Spleen (tissue), 7 donors: ENCODE measurements at regions not wholly inside any gene's neighbourhood (a gene's known extent, or its start where the extent isn't known, plus 50 kb on each side); places are given as distances from the start of the nearest gene placed in this dataset.

Experiments used
- CTCF ChIP-seq, 11 experiments: fragments of 200-600 bp in 7 of 11; fragments of 450-650 bp in 4 of 11; sonication (generic) in 4 of 11; IDR thresholded peaks in 8 of 11; conservative IDR thresholded peaks in 3 of 11; 1 replicate in 7 of 11; 2 replicates in 4 of 11; pipeline versions ENCODE4 v1.4.0 to v1.8.0; 2016 to 2021; ENCODE audit warnings: antibody characterized with exemption in 11 of 11, inconsistent platforms in 4 of 11, mild to moderate bottlenecking in 1 of 11
- POLR2A ChIP-seq, 3 donors: fragments of 450-650 bp; IDR thresholded peaks; one replicate each; pipeline ENCODE4 v1.5.1; 2017; ENCODE audit warnings: antibody characterized with exemption in 3 of 3, mild to moderate bottlenecking in 1 of 3
- POLR2AphosphoS5 ChIP-seq, 3 donors: sonication (generic); formaldehyde crosslinking; IDR thresholded peaks; one replicate each; pipeline ENCODE4 v1.5.1; 2017; ENCODE audit warnings: antibody characterized with exemption in 3 of 3
- donor health status: DM: no; HTN: no; CAD: no; lungs with moderate emphysema.
- donor health status: DM: no; HTN: no; CAD: no.
- donor health status: DM: no; HTN: no; CAD: no.

GRCh38 chr4:117874216-117874615, 160.1 kb upstream of the NDST3 start:
- no peak for TF ChIP-seq POLR2A (IDR thresholded peaks at IDR 0.05)
- TF ChIP-seq POLR2AphosphoS5 (IDR thresholded peaks at IDR 0.05), result no peak
- no peak for TF ChIP-seq CTCF (IDR thresholded peaks at IDR 0.05 in 8 of 11, conservative IDR thresholded peaks at IDR 0.05 in 3 of 11)
